ENCODE measurements at regions not wholly inside any gene's neighbourhood (a gene's known extent, or its start where the extent isn't known, plus 50 kb on each side); places are given as distances from the start of the nearest gene placed in this dataset.

DNA sequence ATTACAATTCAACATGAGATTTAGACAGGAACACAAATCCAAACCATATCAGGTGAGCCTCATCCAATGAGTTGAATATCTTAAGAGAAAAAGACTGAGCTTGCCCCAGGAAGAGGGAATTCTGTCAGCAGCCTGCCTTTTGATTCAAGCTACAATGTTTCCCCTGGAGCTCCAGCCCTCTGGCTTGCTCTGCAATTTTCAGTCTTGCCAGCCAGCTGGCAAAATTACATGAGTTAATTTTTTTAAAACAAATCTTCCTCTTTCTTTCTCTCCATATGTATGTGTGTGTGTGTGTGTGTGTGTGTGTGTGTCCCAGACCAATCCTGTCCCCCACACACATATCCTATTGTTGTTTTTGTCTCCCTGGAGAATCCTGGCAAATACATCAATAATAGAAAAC, 313.2 kb downstream of the CDH10 start:
- no peak for TF ChIP-seq CTCF (IDR thresholded peaks at IDR 0.05)

DNA sequence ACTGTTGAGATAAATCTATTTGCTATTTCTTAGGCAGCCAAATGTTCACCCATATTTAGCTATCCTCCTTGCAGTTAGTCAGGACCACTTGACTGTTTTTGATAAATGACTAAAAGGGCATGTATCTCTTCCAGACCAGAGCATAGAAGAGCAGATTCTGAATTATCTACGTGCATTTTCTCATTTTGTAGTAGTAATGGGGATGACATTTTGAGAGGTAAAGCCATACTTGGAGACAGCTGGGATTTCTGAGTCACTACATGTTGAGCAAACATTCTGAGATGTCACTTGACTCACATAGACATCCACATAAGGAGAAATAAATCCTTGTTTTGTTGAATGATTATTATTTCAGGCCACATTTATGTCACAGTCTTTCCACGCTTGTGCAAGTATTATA, 297.6 kb downstream of the CDH10 start:
- no peak for TF ChIP-seq CTCF (IDR thresholded peaks at IDR 0.05)

DNA sequence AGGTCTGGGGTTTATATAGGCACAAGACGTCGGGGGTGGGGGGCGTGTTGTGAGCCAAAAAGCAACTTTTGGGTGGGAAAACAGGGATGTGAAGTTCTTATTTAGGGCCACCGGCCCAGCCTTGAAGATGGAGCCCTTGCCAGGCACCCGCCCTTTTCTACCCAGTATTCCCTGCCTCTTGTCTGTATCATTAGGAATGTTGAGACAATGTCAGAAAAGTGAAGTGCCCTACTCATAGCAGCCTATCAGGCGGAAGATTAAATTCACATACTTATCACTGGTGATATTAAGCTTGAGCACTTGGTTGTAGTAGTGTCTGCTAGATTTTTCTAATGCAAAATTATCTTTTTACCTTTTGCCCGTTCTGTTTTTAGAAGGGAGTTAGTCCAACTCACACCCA, 293.5 kb downstream of the CDH10 start:
- no peak for TF ChIP-seq CTCF (IDR thresholded peaks at IDR 0.05)

GRCh38 chr5:24353016-24353415, 291.8 kb downstream of the CDH10 start:
- TF ChIP-seq CTCF (IDR thresholded peaks at IDR 0.05): no peak

DNA sequence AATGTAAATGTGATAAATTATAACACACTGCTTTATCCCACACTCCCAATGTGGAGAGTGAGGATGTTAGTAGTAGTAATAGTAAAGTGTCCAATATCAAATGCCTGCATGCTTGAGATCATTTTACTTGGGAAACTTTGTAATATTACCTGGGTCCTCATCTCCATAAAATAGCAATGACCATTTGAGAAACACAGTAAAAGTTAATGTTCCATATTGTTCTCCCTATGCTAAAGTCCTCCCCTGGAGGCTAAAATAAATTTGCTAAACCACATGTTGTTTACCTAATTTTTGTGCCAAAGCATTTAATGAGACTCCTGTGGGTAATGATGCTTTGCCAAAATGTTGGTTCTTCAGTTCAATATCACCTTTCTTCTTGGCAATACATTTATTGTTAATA, 291.2 kb downstream of the CDH10 start:
- no peak for TF ChIP-seq CTCF (IDR thresholded peaks at IDR 0.05)

- no peak for TF ChIP-seq CTCF (IDR thresholded peaks at IDR 0.05)
Observed at GRCh38 chr5:24363789-24364481, 280.8 kb downstream of the CDH10 start.

GRCh38 chr5:24364711-24365110, 280.1 kb downstream of the CDH10 start:
- no peak for TF ChIP-seq CTCF (IDR thresholded peaks at IDR 0.05)

DNA sequence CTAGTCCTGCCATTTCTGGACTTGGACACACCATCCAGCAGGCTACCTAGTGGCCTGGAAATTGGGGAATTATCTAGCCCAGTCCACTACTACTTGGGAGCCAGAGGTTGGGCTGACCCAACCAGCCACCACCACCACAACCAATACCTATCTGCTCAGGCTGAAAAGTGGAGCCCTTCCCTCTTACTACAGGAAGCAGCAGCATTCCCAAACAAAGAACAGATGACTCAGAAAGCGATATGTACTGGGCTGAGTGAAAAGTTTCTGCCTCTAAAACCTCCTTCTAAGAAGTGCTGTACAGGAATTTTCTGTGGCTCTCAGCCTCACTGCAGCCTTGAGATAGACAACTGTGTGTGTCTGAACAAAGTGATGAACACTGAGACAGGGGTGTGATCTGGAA, 279.4 kb downstream of the CDH10 start:
- no peak for TF ChIP-seq CTCF (IDR thresholded peaks at IDR 0.05)

Measured in LNCAP (cell line).